ENCODE measurements at regions not wholly inside any gene's neighbourhood (a gene's known extent, or its start where the extent isn't known, plus 50 kb on each side); places are given as distances from the start of the nearest gene placed in this dataset.

DNA sequence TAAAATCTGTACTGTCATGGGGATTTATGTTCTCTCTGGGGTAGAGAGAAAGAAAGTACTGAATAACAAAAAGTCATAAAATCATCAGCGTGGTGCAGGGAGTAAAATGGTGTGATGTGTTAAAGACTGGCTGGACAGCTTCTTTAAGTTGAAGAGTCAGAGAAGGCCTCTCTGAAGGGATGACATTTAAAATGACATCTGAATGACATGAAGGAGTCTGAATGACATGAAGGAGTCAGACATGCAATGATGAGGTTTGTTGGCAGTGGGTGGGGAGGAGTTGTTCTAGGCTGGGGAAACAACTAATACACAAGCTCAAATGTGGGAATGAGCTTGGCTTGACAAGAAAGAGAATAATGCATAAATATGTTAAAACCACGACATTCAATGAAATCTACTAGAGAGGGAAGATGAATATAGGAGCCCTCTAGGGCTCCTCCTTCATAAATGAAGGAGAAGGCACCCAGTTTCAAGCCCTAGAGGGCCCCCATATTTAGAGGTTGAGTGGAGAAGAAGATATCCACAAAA, 63.9 kb upstream of the KIT start:
- TF ChIP-seq CTCF (IDR thresholded peaks at IDR 0.05; ENCODE audit: poor library complexity, severe bottlenecking) (no peak), POLR2AphosphoS5 (IDR thresholded peaks at IDR 0.05) (peak; percentile 47), TAF1 (IDR thresholded peaks at IDR 0.05; ENCODE audit: low read depth) (no peak), SMC3 (conservative IDR thresholded peaks at IDR 0.05; ENCODE audit: poor library complexity) (no peak)

Measured in neural cell (in vitro differentiated cells).